ENCODE measurements at regions not wholly inside any gene's neighbourhood (a gene's known extent, or its start where the extent isn't known, plus 50 kb on each side); places are given as distances from the start of the nearest gene placed in this dataset.

GRCh38 chr12:59077153-59077552 lies 156.8 kb upstream of the LRIG3 start:
- H3K4me1 ChIP-seq (ENCODE audit: control insufficient read depth, insufficient read depth, low read length): no peaks in the 10 kb centered on the region; the same call in 1 of the 2 replicates
- WGBS, 2 experiments (ENCODE audit: extremely low coverage in 2 of 2, insufficient read length in 1 of 2): no CpG with 5 or more reads among the region's 3 CpGs

More at GRCh38 chr12:59077153-59077552, 156.8 kb upstream of the LRIG3 start:
- no peak for DNase-seq
- TF ChIP-seq BHLHE40 (IDR thresholded peaks at IDR 0.05; ENCODE audit: low read depth, low read length) (no peak), RFX5 (IDR thresholded peaks at IDR 0.05; ENCODE audit: low read depth, low read length) (no peak), CTCF (conservative IDR thresholded peaks at IDR 0.05; ENCODE audit: low read depth, low read length) (no peak), MXI1 (IDR thresholded peaks at IDR 0.05; ENCODE audit: borderline replicate concordance, low read depth, low read length) (no peak), USF2 (IDR thresholded peaks at IDR 0.05; ENCODE audit: low read depth, low read length) (no peak), SMC3 (IDR thresholded peaks at IDR 0.05; ENCODE audit: low read depth, low read length) (no peak), RCOR1 (IDR thresholded peaks at IDR 0.05; ENCODE audit: insufficient replicate concordance, low read length) (no peak), MAZ (IDR thresholded peaks at IDR 0.05; ENCODE audit: borderline replicate concordance, low read depth, low read length) (no peak), CEBPB (IDR thresholded peaks at IDR 0.05; ENCODE audit: low read depth, low read length) (no peak), ELK1 (IDR thresholded peaks at IDR 0.05; ENCODE audit: borderline replicate concordance, low read depth, low read length) (no peak), POLR2A (IDR thresholded peaks at IDR 0.05; ENCODE audit: low read depth, low read length) (no peak), MAFK (IDR thresholded peaks at IDR 0.05; ENCODE audit: low read depth, low read length) (no peak)
- H3K4me2 ChIP-seq (ENCODE audit: low read depth, low read length): no peak overlapping the region
- dilution Hi-C loops (cut with HindIII; ENCODE audit: low sequenced_read_pairs, unreplicated experiment): no loop called here
- H2BK120ac ChIP-seq (ENCODE audit: low read depth, low read length): no peak overlapping the region
- no peak overlapping the region for H3K4ac ChIP-seq (ENCODE audit: low read depth, low read length)
- H3K23ac ChIP-seq (ENCODE audit: low read depth, low read length): no peak overlapping the region
- H3K4me3 ChIP-seq (ENCODE audit: insufficient read depth, low read depth, low read length): no peak overlapping the region
- ATAC-seq (ENCODE audit: low read depth): no peak
- H2BK20ac ChIP-seq (ENCODE audit: low read depth, low read length): no peak overlapping the region
- intact Hi-C loops (cut with micrococcal nuclease): no loop called here
- no peak overlapping the region for H4K8ac ChIP-seq (ENCODE audit: low read depth in 2 of 2, low read length in 2 of 2)
- H3K27ac ChIP-seq (ENCODE audit: insufficient read depth, low read length): no peak overlapping the region
- H3K36me3 ChIP-seq (ENCODE audit: control insufficient read depth, insufficient read depth, low read length): no peaks in the 10 kb centered on the region
- no peak overlapping the region for H2AFZ ChIP-seq (replicated peaks; ENCODE audit: low read length, poor library complexity)
- in situ Hi-C loops (cut with MboI; ENCODE audit: low sequenced_read_pairs): no loop called here
- no peaks in the 10 kb centered on the region for H3K27me3 ChIP-seq (ENCODE audit: control insufficient read depth, insufficient read depth, low read length)
- H3K14ac ChIP-seq (replicated peaks; ENCODE audit: low read depth, low read length): no peak overlapping the region
- no peak overlapping the region for H4K5ac ChIP-seq (ENCODE audit: low read depth, low read length)
- no peak overlapping the region for H4K91ac ChIP-seq (ENCODE audit: insufficient read depth, low read depth, low read length)
- POLR2A ChIA-PET (ENCODE audit: unreplicated experiment): no interaction called here
- no peak overlapping the region for H3K56ac ChIP-seq (ENCODE audit: extremely low read depth, insufficient read depth, low read length)
- BruUV-seq (replicated peaks): no TSS peak
- no peaks in the 10 kb centered on the region for H4K20me1 ChIP-seq (ENCODE audit: insufficient read depth, low read length)
- H3K79me1 ChIP-seq (ENCODE audit: low read depth in 1 of 2, low read length in 2 of 2): no peaks in the 10 kb centered on the region
- H2BK15ac ChIP-seq (ENCODE audit: low read depth, low read length): no peak overlapping the region
- H2AK5ac ChIP-seq (ENCODE audit: low read depth, low read length): no peak overlapping the region
- no peak overlapping the region for H2BK5ac ChIP-seq (ENCODE audit: low read depth, low read length, poor library complexity, severe bottlenecking)
- H3K9me1 ChIP-seq (ENCODE audit: insufficient read depth, low read length): no peaks in the 10 kb centered on the region
- CTCF ChIA-PET: interaction anchor here (0.6 to 1.7 kb wide), 4 partner anchors 10 to 536 kb away, joined by 3 to 5 read pairs (median 4); no protein-coding TSS in a partner anchor
- no peak overlapping the region for H3K9ac ChIP-seq (ENCODE audit: low read depth, low read length)
- no peak overlapping the region for H3K18ac ChIP-seq (ENCODE audit: low read depth, low read length)
- H3K9me3 ChIP-seq (ENCODE audit: control insufficient read depth, insufficient read depth, low read length): no peaks in the 10 kb centered on the region
- H2AK9ac ChIP-seq (replicated peaks; ENCODE audit: low read depth, low read length, poor library complexity): no peak overlapping the region

Data from IMR-90 (cell line).